GM18873 (cell line): ENCODE measurements at regions not wholly inside any gene's neighbourhood (a gene's known extent, or its start where the extent isn't known, plus 50 kb on each side); places are given as distances from the start of the nearest gene placed in this dataset.

ENCODE experiments used
- ATAC-seq: cut with Tn5 transposase; IDR thresholded peaks from one replicate; pipeline ENCODE4 v1.9.1; 2021; ENCODE audit warnings: mild to moderate bottlenecking, moderate library complexity, moderate number of reproducible peaks; ENCODE audit not compliant: unreplicated experiment, low FRiP score

DNA sequence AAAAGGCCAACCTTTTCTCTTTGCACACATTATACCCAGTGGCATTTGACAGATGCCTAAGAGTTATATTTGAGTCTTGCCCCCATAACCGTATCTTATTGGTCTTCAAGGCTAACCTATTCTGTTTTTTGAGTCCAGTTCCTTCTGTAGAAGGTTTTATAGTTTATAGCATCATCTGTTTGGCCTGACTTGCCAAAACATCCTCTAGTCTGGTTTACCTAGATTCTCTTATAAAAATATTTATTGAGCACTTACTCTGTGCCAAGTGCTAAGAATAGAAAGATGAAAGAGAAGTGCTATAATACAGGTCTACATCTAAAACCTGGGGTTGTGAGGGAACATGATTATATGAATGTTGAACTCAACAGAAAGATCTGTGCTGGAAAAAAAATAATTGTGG, 55.9 kb upstream of the PIP4K2A start:
- no peak for ATAC-seq

DNA sequence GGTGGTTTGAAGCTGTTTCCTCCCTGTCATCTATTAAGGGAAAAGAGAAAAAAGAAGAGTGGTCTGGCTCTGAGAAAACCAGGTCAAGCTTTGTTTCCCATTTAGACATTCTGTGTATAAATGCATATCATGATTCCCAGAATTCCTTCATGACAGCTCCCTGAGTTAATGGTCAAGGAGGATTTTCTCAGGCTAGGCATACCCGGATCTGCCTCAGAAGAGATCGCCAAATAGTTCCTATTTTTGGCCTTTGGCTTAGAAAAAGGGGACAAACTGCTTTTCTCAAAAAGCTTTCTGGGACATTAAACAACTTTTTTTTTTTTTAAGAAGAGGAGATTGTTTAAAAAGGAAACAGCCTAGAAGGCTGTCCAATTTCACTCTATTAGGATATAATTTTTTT, 53.5 kb upstream of the PIP4K2A start:
- no peak for ATAC-seq

DNA sequence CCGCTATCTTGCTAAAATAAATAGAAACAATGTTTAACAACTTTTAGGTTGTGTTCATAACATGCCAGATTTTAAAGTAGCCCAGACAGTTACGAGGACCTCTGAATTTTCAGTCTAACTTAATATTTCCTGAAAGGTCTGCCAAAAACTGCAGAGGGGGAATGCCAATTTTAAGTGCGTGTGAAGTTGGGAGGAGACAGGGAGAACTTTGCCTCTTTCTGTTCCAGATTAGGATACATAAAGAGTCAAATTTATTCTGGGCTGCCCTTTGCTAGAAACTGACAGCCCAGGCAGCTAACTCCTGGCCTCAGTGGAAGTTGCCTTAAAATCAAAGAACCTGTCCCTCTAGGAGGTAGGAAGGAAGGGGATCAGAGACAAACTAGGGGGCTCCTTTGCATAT, 52.3 kb upstream of the PIP4K2A start:
- no peak for ATAC-seq

DNA sequence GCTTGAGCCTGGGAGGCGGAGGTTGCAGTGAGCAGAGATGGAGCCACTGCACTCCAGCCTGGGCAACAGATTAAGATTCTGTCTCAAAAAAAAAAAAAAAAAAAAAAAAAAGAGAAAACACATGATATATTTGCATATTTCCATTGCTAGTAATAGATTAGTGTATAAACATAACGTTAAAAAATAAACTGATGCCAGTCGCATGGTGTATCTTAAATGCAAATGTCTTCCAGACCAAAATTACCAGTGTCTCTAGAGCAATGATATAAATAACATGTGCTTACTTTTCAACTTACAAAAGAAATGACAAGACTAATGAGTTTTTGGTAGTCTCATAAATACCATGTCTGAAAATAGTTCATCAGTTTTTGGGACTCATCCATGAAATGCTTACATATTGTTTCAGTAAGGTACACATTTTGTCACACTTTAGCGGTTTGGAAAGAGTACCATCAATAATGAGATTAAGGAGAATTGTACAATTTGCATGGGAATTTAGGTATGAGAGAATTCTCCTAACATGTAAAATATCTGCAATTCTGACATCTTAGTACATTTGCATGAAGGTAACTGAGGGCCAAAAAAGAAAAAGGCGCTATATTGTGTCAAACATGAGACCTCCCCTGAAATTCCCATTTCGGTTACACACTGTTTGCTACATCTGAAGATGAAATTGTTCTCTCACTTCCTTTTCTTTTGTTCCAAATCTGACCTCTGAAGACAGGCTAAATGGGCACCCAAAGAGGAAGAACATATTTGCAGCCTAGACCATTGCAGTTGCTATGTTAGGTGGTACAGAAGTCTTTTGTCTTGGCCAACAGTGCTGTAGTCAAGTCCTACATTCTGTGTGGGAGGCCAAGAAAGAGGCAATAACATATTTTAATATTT, 51.5 kb upstream of the PIP4K2A start:
- peak; percentile 71 for ATAC-seq

DNA sequence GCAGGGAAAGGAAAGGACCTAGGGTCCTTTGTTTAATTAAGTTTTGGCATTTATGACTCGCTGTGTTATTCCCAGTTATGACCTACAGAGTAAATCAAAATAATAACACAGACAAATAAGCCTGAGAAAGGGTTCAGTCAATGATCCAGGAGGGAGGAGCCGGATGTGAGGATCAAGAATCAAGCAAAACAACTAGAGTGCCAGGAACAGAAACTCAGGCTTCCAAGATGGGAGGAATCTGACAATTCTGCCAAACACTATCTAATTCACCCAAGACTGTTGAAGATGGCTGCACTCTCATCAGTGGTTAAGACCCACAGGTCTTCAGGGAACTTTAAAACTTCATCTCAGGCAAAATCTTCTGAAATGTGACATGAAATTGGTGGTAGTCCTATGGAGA, 50.3 kb upstream of the PIP4K2A start:
- no peak for ATAC-seq
